ENCODE measurements at regions not wholly inside any gene's neighbourhood (a gene's known extent, or its start where the extent isn't known, plus 50 kb on each side); places are given as distances from the start of the nearest gene placed in this dataset.

- no peak for TF ChIP-seq MTA3 (CRISPR knock-in tag; IDR thresholded peaks at IDR 0.05)
- TF ChIP-seq ZNF660 (CRISPR knock-in tag; IDR thresholded peaks at IDR 0.05; ENCODE audit: borderline replicate concordance, low read depth), result no peak
- TF ChIP-seq ZNF703 (CRISPR knock-in tag; IDR thresholded peaks at IDR 0.05; ENCODE audit: borderline replicate concordance), result no peak
- no peak for TF ChIP-seq ATF7 (IDR thresholded peaks at IDR 0.05)
- TF ChIP-seq ATF7 (CRISPR knock-in tag; IDR thresholded peaks at IDR 0.05), result no peak
- no peak for TF ChIP-seq SCMH1 (CRISPR knock-in tag; IDR thresholded peaks at IDR 0.05; ENCODE audit: borderline replicate concordance)
- TF ChIP-seq JARID2 (CRISPR knock-in tag; IDR thresholded peaks at IDR 0.05; ENCODE audit: insufficient replicate concordance), result no peak
- no peak for TF ChIP-seq ZNF691 (CRISPR knock-in tag; IDR thresholded peaks at IDR 0.05; ENCODE audit: borderline replicate concordance, low read depth)
- no peak for TF ChIP-seq ZNF558 (CRISPR knock-in tag; IDR thresholded peaks at IDR 0.05; ENCODE audit: borderline replicate concordance)
- TF ChIP-seq MNT (IDR thresholded peaks at IDR 0.05), result no peak
- no peak for TF ChIP-seq MYNN (CRISPR knock-in tag; IDR thresholded peaks at IDR 0.05; ENCODE audit: low read depth)
- no peak for TF ChIP-seq ZNF790 (CRISPR knock-in tag; IDR thresholded peaks at IDR 0.05; ENCODE audit: borderline replicate concordance)
- no peak for TF ChIP-seq ZNF652 (CRISPR knock-in tag; IDR thresholded peaks at IDR 0.05; ENCODE audit: borderline replicate concordance, low read depth)
- TF ChIP-seq ZNF839 (CRISPR knock-in tag; IDR thresholded peaks at IDR 0.05; ENCODE audit: borderline replicate concordance), result no peak
- peak; percentile 91 for TF ChIP-seq ARID5B (CRISPR knock-in tag; IDR thresholded peaks at IDR 0.05)
- TF ChIP-seq GFI1 (CRISPR knock-in tag; IDR thresholded peaks at IDR 0.05; ENCODE audit: borderline replicate concordance), result no peak
- TF ChIP-seq SNAPC4 (CRISPR knock-in tag; IDR thresholded peaks at IDR 0.05), result no peak
- TF ChIP-seq SAFB2 (CRISPR knock-in tag; IDR thresholded peaks at IDR 0.05; ENCODE audit: borderline replicate concordance, low read depth), result no peak
- no peak for TF ChIP-seq TSC22D2 (CRISPR knock-in tag; IDR thresholded peaks at IDR 0.05; ENCODE audit: borderline replicate concordance)
These were observed 348.0 kb downstream of the BUD13 start (continued) for GRCh38 chr11:116424615-116425261.

Data from HepG2 (cell line).